GM12874 (cell line): ENCODE measurements at regions not wholly inside any gene's neighbourhood (a gene's known extent, or its start where the extent isn't known, plus 50 kb on each side); places are given as distances from the start of the nearest gene placed in this dataset.

Source experiments
- CTCF ChIP-seq: IDR thresholded peaks from 2 replicates; pipeline ENCODE4 v1.5.1; 2011; ENCODE audit warnings: low read depth, mild to moderate bottlenecking, control low read depth, low read length, moderate library complexity; ENCODE audit not compliant: insufficient read depth

DNA sequence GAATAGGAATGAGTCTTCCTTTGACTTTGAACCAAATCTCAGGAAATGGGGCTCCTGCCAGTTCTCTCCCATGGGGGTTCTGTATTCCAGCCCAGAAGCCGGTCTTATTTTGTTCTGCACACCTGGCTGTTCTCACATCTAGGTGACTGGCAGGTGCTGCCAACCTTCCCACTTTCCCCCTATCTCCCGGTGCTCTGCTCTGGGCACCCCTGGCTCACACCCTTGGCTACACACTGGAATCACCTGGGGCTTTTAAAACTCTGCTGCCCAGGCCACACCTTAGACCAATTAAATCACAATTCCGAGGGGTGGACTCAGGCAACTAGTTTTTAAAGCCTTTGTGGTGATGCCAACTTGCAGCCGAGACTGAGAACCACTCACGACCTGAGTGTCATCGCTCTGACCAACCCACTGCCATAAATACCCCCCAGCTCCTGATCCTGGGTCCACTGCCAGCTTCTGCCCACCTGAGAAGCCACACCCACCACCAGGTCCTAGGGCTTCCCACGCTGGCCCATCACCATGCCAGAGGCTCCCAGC, 69.2 kb downstream of the KCNF1 start:
- no peak for TF ChIP-seq CTCF

DNA sequence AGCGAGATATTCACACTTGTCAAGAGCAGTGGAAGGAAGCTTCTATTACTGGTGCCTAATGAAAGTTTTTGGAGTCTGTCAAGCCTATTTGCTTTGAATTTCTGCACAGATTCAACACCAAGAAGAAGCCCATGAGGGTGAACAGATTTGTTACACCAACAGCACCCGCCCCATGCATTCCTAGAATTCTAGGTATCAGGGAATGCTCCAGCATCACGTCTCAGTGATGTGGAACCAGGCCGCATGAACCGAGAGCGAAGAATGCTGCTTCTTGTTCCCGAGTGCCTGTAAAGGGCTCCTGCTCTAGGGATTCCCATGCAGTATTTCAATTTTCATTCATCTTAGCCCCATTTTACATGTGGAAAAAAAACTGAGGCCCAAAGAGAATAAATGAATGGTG, 69.7 kb downstream of the KCNF1 start:
- TF ChIP-seq CTCF = no peak

- no peak for TF ChIP-seq CTCF
These were observed 70.3 kb downstream of the KCNF1 start for GRCh38 chr2:10981941-10982431.

DNA sequence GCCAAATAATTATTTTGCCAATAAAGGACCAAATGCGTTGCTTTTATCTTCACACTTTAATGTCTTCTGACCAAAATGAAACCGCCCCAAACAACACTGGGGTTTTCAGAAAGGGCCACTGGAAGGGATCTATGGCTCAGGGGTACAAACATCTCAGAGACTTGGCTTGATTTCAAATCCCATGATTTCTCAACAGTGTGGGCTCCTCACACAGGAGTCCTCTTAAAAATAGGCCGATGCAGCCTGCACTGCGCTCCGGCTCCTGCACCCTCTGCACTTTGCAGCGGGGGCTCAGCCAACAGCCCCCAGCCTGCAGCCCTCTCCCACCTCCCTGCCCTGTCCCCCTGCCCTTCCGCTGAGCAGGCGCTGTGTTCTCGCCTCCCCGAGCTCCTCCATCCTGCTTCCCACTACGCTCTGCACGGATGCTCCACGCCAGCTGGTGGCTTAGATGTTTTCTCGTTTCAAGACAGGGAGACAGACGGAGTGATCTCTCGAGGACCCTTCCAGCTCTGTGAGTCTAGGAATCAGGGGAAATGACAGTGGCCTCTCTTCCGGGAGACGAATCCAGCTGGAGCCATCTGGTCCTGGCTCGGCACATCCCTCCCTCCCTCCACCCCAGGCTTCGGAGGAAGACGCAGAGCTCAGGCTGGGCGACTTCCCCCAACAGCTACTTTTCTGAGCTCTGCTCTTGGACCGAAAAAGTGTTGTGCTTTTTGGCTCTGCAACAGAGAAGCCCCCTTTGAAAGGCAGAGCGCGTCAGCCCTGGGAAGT, 71.4 kb downstream of the KCNF1 start:
- no peak for TF ChIP-seq CTCF

DNA sequence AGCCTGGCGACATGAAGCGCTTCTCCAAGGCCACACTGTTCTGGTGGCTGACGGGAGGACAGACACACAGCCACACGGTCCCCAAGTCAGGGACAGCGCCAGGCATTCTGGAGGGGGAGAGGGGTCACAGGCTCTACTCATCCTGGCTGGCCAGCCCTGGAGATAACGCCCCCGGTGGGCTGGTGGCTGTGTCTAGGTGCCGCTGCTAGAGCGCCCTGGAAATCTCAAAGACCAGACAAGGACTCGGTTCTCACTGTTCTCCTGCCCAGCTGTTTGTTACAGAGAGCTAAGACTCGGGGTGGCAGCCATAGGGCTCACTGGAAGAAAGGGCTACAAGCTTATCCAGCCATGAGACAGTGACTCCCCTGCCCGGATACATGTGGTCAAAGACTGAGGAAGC, 72.0 kb downstream of the KCNF1 start:
- TF ChIP-seq CTCF = no peak

- no peak for TF ChIP-seq CTCF
These were observed 72.8 kb downstream of the KCNF1 start for GRCh38 chr2:10984418-10985135.

- TF ChIP-seq CTCF = no peak
These were observed 73.5 kb downstream of the KCNF1 start for GRCh38 chr2:10985260-10985659.
